Cardiac fibroblast (primary cell): ENCODE measurements at regions not wholly inside any gene's neighbourhood (a gene's known extent, or its start where the extent isn't known, plus 50 kb on each side); places are given as distances from the start of the nearest gene placed in this dataset.
A peak's percentile ranks its signal among the peaks of the same experiment; 100 is the strongest.

ENCODE experiments used
- DNase-seq, 2 donors: peaks; one replicate each; pipeline versions ENCODE4 v3.0.0 to v3.0.0-alpha.2; 2010; ENCODE audit warnings: low read depth in 2 of 2
- H3K4me3 ChIP-seq, 2 donors: replicated peaks in 1 of 2; 1 replicate in 1 of 2; 2 replicates in 1 of 2; pipeline ENCODE4 v1.5.1; 2011; ENCODE audit warnings: low read depth in 2 of 2, low read length in 2 of 2, mild to moderate bottlenecking in 2 of 2, moderate library complexity in 1 of 2
- CTCF ChIP-seq: IDR thresholded peaks from one replicate; pipeline ENCODE4 v1.5.1; 2011; ENCODE audit warnings: low read depth, mild to moderate bottlenecking, low read length, inconsistent platforms

DNA sequence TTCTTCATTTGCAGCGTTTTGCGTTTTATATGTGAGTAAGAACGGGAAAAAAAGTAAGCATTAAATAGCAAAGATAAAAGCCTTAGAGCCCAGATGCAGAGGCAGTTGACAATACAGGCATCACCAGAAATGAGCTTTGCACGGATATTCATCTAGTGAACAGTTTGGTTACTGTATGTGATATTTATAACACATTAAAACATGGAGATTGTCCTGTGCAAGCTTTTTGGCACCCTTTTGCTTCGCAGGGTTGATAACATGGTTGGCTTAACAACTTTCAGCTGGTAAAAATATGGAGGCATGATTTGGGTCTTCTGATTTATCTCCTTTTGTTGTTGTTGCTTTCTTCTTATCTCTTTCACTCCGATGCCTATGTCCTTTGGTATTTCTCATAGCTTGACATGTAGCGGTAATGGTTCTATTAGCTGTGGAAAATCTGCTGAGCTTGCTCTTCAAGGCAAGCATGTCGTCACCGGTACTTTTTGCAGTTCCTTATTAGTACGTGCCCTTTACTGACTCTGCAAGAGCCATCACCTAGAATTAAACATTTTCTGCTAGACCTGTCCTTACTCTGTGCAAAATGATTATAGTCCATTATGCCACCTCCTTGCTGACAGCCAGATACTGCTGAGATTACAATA is 102.9 kb downstream of the PCDH7 start:
- TF ChIP-seq CTCF: no peak
- no peak for DNase-seq
- H3K4me3 ChIP-seq: no peak overlapping the region

DNA sequence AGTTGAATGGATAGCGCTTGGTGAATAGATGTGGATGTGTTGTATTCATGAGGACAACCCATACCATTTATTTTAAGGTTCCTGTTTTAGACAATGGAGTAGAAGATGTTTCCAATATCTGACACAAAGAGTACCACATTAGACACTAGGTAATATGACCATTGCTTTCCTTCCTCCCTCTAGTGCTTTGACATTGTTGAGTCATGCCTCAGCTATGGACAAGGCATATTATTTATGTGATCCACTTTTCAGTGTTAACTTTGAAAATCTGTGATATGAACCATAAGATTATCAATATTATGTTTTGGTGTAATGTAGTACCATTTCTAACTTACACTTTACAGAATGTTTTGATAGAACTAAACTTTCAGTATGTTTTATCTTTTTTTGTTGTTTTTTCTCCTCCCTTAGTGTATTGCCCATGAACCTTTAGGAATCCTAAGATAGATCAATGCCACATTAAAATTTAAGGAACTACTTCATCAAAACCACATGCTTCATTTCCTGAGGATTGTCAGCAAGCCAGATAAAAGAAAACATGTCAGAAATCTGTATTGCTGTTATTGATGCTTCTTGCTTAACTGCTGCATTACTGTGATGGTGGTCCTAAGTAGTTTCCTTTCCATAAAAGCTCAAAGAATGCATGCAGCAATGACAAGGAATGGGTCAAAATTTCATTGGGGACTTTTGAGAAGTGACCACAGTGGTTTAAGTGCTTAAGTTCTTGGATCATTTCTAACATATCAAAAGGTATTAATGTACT is 105.0 kb downstream of the PCDH7 start:
- TF ChIP-seq CTCF: no peak
- H3K4me3 ChIP-seq: no peak overlapping the region
- DNase-seq: no peak

DNA sequence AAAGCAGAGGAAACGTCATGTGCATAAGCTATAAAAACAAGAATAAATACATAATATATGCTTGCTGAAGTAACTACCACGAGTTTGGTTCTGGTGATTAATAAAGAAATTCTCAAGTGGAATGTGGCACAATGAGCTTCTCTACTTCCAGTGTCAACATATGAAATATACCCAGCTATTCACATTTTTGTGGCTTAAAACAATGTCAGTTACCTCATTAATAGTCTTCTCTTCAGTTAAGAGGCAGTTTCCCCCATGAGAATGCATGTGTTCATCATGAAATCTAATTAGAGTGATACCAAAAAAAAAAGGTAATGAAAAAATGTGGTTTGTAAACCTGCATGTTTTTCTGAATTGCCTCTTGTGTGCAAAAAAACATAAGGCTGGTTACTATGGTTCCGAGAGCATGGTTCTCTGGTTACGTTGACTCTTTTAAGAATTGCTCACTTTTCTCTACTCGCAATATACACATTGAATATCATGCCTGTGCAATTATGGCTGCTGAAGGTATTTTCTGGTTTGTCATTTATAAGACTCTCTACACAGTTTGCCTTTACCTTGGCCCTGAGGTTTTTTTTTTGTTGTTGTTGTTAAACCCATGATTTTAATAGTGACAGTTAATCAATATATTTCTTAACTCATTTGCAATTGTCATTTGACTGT is 108.2 kb downstream of the PCDH7 start:
- peak; percentile 3 to 6 for DNase-seq
- no peak for TF ChIP-seq CTCF
- H3K4me3 ChIP-seq: no peak overlapping the region

DNA sequence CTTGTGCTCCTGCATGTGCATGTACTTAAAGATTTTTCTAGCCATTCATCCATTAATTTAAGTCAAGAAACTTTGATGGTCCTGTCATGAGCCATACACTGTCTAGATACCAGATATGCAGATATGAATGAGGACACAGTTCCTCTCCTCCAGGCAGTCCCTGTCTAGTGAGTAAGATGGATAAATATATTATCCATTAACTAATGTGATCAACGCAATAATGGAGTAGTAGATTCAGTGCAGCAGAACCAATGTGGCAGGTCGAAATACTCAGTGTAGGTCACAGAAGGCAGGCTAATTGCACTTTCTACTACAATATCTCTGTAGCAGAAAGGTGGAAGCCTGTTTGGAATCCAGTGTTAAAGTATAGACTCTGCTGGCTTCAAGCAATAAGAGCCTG is 112.5 kb downstream of the PCDH7 start:
- no peak for TF ChIP-seq CTCF
- no peak for DNase-seq
- no peak overlapping the region for H3K4me3 ChIP-seq

GRCh38 chr4:30833206-30833605 is 113.0 kb downstream of the PCDH7 start:
- no peak for TF ChIP-seq CTCF
- no peak for DNase-seq
- H3K4me3 ChIP-seq: no peak overlapping the region

GRCh38 chr4:30835044-30835443 is 114.9 kb downstream of the PCDH7 start:
- H3K4me3 ChIP-seq: no peak overlapping the region
- TF ChIP-seq CTCF: no peak

More at GRCh38 chr4:30835044-30835443, 114.9 kb downstream of the PCDH7 start:
- DNase-seq: no peak
